Renal cortex interstitium (tissue), 11 donors: ENCODE measurements at regions not wholly inside any gene's neighbourhood (a gene's known extent, or its start where the extent isn't known, plus 50 kb on each side); places are given as distances from the start of the nearest gene placed in this dataset.

Experiments
- DNase-seq, 11 donors: peaks; one replicate each; pipeline ENCODE4 v3.0.0-alpha.2; 2013; ENCODE audit warnings: low read depth in 9 of 11, low spot score in 4 of 11; ENCODE audit errors: extremely low read depth in 1 of 11

DNA sequence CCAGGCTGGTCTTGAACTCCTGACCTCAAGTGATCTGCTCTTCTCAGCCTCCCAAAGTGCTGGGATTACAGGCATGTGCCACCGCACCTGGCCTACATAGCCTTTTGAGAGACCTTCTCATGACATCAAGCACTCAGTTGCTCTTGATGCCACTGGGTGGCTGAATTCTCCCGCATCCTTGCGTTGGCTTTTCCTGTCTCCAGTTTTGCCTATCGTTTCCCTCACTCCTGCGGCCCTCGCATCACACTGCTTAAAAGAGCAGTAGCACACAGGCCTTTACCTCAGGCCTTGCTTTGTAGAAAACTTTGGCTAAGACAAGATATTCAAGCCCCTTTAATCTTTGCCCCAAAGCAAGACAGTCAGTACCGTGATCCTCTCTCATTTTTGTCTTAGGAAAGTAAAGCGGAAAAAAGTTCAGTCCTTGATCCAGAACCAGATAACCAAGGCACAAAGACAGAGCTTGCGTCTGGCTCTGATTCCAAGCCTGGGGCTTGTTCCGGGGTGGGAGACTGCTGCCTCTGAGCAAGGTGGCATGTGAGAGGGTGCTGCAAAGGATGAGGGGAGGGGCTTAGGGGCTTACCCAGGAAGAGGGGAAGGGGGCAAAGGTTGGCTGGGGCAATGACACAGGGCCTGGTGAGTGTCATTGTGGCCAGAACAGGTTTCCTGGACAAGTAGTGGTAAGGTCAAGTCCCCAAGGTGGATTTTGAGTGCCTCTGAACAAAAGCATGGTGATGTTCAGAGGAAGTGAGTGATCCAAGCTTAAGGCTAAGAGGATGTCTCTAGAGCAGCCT, 175.0 kb upstream of the TLE3 start:
- DNase-seq: no peak

- no peak for DNase-seq
Measured at GRCh38 chr15:70271422-70272088, 173.8 kb upstream of the TLE3 start.

DNA sequence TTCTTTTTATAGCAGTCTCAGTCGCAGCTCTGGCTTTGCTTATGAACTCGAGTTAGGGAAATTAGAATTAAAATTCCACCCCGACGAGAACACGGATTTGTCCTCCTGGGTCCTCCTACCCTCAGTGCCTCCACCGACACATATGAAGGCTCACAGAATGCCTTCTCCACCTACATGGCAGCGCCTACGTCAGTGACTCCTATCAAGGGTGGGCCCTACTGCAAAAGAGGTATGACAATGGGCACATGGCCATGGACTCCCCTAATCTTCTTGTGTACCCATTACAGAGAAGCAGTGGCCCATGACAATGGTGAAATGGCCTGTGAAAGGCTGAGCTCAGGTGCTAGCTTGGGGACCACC, 173.0 kb upstream of the TLE3 start:
- no peak for DNase-seq

DNA sequence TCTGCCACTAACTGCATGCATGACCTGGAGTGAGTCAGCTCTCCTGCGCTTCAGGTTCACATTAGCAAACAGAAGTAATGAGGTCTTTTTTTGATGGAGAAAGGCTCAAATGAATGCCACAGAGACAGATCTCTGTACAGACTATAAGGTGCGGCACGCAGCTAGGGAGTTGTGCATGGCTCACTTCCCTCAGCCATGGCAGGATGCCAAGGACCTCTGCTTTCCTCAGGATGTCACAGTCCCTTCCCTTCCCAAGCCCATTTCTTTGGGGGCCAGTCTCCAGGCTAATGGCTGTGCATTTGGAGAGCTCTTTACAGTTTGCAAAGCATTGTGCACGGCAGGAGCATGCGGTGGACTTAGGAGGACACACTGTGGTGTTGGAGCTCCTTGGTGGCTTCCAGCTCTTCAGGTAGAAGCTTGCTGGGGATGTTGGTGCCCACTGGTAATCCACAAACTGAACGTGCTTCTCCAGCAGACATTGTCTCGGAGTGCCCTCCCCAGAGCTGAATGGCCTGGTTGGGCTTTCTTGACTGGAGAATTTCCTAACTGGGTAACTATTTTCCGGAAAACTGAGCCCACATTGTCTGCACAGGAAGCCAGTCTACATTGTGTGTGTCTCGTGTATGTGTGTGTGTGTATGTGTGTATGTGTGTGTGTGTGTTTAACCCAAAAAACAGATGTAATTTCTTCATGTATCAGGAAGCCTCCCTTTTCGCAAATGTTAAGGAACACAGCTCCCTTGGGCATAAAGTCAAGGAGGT, 172.5 kb upstream of the TLE3 start:
- DNase-seq: no peak

DNA sequence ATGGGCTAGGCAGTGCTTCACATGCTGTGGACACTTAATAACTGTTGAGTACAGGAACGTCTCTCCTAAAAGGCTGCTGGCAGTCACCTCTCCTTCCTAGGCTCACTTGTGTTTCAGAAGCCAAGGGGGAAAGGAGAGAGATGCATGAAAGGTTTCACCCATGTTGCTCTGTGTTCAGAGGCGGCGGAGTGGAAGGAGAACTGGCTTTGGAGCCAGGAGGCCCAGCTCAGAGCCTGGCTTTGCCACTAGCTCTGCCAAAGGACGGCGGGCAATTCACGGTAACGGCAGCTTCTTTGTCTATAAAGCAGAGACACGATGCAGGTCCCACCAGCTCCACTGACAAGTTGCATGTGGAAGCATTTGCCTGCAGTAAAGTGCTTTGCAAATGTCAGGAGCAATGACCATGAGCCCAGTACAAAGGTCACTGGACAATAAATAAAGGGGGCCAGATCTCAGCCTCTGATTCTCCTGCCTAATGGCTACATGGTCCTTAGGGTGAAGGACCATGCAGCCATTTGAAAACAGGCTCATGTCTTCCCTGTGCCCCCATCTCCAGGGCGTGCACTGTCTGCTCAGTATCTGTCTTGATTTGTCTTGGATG, 171.7 kb upstream of the TLE3 start:
- no peak for DNase-seq

GRCh38 chr15:70268698-70269251, 171.1 kb upstream of the TLE3 start:
- DNase-seq: no peak

DNA sequence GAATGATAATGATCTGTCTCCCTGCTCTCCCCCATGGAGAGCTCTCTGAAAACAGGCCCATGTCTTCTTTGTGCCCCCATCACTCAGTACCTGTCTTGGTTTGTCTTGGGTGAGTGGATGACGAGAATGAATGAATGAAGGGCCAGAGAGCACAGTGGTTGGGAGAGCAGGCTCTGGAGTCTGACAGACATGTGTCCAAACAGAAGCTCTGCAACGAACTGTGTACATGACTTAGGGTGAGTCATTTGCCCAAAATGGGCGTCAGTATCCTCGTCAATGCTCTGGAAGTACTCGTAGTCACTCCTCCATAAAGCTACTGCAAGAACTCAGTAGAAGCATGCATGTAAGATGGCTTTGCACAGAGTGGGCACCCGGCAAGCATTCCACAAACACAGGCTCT, 170.2 kb upstream of the TLE3 start:
- no peak for DNase-seq

DNA sequence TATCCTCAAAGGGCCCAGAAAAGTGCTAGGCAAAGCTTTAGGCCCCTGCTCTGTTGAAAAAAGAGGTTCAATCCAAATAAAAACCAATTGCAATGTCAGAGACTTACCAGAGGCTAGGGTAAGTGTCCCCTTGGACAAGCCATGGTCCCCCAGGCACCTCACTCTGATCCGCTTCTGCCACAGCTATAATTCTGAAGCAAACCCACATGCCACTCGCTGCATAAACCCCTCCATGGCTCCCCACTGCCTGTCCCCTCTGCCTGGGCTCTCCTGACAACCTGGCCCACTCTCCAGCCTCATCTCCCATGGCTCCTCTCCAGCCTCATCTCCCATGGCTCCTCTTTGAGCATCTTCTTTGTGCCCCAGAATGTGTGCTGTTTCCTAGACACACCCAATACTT, 169.6 kb upstream of the TLE3 start:
- no peak for DNase-seq

- no peak for DNase-seq
Measured at GRCh38 chr15:70266412-70267121, 168.8 kb upstream of the TLE3 start.

DNA sequence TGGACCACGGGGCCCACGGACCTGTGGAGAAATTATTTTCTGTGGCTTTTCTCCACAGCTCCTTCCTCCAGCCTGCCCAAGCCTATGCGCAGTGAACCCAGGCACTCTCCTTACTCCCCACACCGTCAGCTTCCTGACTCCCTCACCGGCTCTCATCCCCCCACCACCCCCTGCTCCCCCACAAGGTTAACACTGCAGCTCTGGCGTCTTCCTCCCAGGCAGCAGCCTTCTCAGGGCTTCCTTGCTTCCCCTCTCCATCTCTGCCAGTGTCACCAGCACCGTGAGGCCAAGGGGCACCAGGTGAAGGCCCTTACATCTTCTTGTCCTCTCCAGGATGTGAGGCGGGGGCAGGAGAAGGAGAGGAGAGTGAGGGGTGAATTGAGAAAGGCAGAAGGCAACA, 168.3 kb upstream of the TLE3 start:
- DNase-seq: no peak

GRCh38 chr15:70265466-70265978, 167.8 kb upstream of the TLE3 start:
- DNase-seq: no peak

DNA sequence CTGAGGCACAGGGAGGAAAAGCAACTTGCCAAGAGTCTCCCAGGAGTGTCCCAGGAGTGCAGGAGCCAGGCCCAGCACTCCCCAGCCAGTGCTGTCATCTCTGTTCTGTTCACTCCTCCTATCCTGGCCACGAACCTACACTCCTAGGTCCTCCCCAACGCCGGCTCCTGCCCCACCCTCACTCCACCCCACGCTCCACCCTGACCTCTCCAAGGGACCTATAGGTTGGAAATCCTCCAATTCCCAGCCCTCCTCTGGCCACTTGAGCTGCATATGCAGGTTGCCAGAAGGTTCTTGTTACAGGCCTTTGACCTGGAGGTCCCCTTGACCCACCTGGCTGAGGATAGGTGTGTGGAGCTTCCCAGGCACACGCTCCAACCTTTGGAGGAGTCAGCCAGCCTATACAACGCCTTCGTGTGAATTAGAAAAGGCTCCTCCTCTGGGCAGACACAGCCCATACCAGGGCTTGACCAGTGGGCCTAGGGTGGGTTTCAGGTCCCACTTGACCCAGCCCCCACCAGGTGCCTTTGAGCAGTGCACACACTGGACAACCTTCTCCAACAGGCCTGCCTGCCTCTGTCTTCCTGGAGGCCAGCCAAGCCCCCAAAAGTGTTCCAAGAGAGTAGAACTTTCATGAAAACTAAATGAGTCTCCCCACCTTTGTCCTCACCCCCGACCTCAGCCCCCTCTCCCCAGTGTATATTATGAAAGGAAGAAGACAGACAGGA, 167.2 kb upstream of the TLE3 start:
- DNase-seq: no peak

- peak in 7 of 11 donors; percentile 60 to 86 (median 71) for DNase-seq
Measured at GRCh38 chr15:70264014-70264582, 166.4 kb upstream of the TLE3 start.

GRCh38 chr15:70262591-70263274, 165.0 kb upstream of the TLE3 start:
- DNase-seq: no peak

GRCh38 chr15:70262171-70262570, 164.5 kb upstream of the TLE3 start:
- no peak for DNase-seq

GRCh38 chr15:70261083-70261482, 163.4 kb upstream of the TLE3 start:
- no peak for DNase-seq

GRCh38 chr15:70260580-70260979, 162.9 kb upstream of the TLE3 start:
- DNase-seq: no peak
